Esophagus (tissue), 2 donors: ENCODE measurements at regions not wholly inside any gene's neighbourhood (a gene's known extent, or its start where the extent isn't known, plus 50 kb on each side); places are given as distances from the start of the nearest gene placed in this dataset.

Source experiments
- H3K27ac ChIP-seq, 2 donors: one replicate each; pipeline ENCODE4 v1.5.1; 2013; ENCODE audit warnings: low read depth in 2 of 2, mild to moderate bottlenecking in 2 of 2, inconsistent platforms in 1 of 2, low read length in 1 of 2, moderate library complexity in 1 of 2
- H3K27me3 ChIP-seq, 2 donors: one replicate each; pipeline ENCODE4 v1.6.1; 2013; ENCODE audit warnings: low read length in 2 of 2, control low read depth in 1 of 2, mild to moderate bottlenecking in 1 of 2; ENCODE audit not compliant: insufficient read depth in 2 of 2, control insufficient read depth in 1 of 2
- H3K36me3 ChIP-seq, 2 donors: one replicate each; pipeline ENCODE4 v1.6.1; 2013; ENCODE audit warnings: low read length in 1 of 2; ENCODE audit not compliant: control insufficient read depth in 2 of 2, insufficient read depth in 2 of 2
- H3K4me1 ChIP-seq, 2 donors: one replicate each; pipeline ENCODE4 v1.6.1; 2013; ENCODE audit warnings: low read length in 1 of 2; ENCODE audit not compliant: control insufficient read depth in 2 of 2, insufficient read depth in 2 of 2
- H3K4me3 ChIP-seq, 2 donors: one replicate each; pipeline ENCODE4 v1.5.1; 2013; ENCODE audit warnings: low read length in 2 of 2, mild to moderate bottlenecking in 2 of 2, low read depth in 1 of 2, moderate library complexity in 1 of 2
- H3K9me3 ChIP-seq, 2 donors: one replicate each; pipeline ENCODE4 v1.6.1; 2013; ENCODE audit warnings: mild to moderate bottlenecking in 2 of 2, low read depth in 1 of 2, low read length in 1 of 2, moderate library complexity in 1 of 2; ENCODE audit not compliant: control insufficient read depth in 2 of 2, insufficient read depth in 1 of 2
- WGBS, 2 donors: extraction: QIAGEN DNeasy Blood & Tissue Kit; methylation state at CpG; one replicate each; pipeline ENCODE4 v1.1.7; 2013; 5-methylcytosine and 5-hydroxymethylcytosine counted together
- donor health status: healthy with polysubstance abuse.
- donor health status: Bipolar disorder and iron deficiency.

DNA sequence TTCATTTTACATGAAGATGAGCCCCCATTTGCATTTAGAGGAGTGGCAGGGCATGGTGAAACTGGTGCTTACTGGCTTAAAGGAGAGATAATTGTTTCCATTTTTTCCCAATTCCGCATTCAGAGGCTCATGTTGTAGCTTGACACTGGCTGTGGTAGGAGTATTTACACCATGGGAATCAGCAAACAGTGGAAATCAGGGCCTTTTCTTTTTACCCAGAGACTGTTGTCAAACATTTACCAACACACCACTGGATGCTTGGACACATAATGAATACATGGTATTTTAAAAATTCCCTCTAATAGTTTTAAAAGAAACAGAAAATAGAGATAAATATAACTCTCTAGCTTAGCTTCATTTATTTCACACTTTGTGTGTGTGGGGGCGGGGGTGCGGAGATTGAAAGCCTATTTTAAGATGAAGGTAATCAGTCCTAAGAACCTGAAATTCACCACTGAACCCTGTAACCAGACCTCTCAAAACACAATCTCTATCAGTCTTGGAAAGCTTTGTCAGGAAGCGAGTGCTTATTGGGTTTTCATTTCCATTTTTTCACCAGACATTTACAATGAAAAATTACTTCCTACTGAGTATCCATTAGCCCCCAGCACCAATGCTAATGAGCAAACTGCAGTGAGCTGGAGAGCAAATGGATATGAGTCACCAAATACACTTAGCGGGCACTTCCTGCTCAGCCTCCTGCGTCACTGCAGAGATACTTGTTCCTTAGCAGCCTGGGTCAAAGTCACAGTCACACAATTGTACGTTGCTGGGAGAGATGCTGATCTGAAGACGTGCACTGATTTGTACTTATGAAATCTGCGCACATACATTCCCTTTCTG is 532.0 kb downstream of the BCKDHB start:
- 42 to 45% methylated on average over 9 of the region's 9 CpGs for WGBS, 2 donors
- Histone ChIP-seq H3K27ac (no peak overlapping the region), H3K27me3 (no peaks in the 10 kb centered on the region), H3K36me3 (no peaks in the 10 kb centered on the region), H3K4me3 (no peak overlapping the region), H3K4me1 (no peaks in the 10 kb centered on the region), H3K9me3 (no peaks in the 10 kb centered on the region)

DNA sequence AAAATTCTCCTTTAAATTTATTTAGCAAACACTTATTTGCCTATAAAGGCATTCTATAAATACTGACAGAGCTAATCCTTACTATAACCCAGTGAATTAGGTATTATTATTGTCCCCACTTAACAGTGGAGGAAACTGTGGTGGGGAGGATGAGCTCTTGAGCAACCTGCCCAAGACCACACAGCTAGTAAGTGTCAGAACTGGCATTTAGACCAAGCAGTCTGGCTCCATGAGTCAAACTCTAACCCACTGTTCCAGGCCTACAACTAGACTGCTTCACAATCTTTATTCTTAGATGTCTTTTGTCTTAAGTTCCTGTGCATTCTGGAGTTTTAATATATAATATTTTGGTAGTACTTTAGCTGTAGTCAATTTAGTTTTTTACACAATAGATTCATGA is 530.8 kb downstream of the BCKDHB start:
- H3K27ac ChIP-seq = no peak overlapping the region
- no peaks in the 10 kb centered on the region for H3K27me3 ChIP-seq
- no peaks in the 10 kb centered on the region for H3K4me1 ChIP-seq
- no peak overlapping the region for H3K4me3 ChIP-seq
- no peaks in the 10 kb centered on the region for H3K9me3 ChIP-seq
- H3K36me3 ChIP-seq = no peaks in the 10 kb centered on the region

DNA sequence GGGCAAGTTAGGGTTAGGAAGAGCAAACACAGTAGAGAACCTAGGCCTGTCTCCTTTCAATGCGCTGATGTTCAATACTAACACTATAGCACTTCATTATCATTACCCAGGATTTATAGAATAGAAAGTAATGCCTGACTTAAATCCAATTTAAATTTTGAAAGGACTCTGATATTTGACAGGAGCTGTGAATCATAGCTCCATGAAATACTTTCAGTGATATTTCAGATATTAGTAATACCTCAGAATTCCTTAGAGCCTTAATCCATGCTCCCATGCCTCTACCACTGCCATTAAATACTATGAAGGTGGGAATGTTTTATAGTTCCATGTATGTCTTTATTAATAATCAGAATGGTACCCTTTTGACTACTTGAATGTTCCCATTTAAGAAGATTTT is 530.2 kb downstream of the BCKDHB start:
- Histone ChIP-seq H3K4me1 (no peaks in the 10 kb centered on the region), H3K4me3 (no peak overlapping the region), H3K9me3 (no peaks in the 10 kb centered on the region), H3K27me3 (no peaks in the 10 kb centered on the region), H3K36me3 (no peaks in the 10 kb centered on the region), H3K27ac (no peak overlapping the region)
- WGBS, 2 donors = 98 to 100% methylated on average over 1 of the region's 1 CpG

DNA sequence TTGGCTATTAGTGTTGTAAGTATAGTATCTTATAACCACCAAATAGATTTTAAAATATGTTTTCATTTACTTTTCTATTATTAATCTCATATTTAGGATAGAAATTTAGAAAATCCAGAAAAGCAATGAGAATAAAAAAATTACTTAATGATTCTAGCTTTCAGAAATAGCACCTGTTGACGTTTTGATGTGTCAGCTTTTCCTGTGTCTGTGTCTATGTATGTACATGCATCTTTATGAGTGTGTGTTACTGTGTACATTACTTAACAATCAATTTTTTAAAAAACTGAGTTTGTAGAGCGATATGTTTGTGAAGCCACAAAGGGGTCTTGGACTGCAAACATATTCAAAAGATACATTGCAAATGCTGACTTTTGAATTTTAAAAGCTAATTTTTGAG is 526.9 kb downstream of the BCKDHB start:
- H3K9me3 ChIP-seq = no peaks in the 10 kb centered on the region
- 26 to 43% methylated on average over 2 of the region's 2 CpGs for WGBS, 2 donors
- no peak overlapping the region for H3K4me3 ChIP-seq
- no peaks in the 10 kb centered on the region for H3K4me1 ChIP-seq
- no peaks in the 10 kb centered on the region for H3K27me3 ChIP-seq
- no peaks in the 10 kb centered on the region for H3K36me3 ChIP-seq
- no peak overlapping the region for H3K27ac ChIP-seq

DNA sequence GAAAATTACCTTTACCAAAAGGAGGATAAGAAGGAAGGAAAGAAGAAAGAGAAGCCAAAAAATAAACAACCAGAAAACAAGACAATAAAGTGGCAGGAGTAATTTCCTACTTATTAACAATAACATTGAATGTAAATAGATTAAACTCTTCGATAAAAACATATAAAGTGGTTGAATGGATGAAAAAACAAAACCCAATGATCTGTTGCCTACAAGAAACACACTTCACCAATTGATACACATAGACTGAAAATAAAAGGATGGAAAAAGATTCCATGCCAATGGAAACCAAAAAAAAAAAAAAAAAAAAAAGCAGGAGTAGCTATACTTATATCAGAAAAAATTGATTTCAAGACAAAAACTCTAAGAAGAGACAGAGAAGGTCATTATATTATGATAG is 518.9 kb downstream of the BCKDHB start:
- Histone ChIP-seq H3K27ac (no peak overlapping the region), H3K36me3 (no peaks in the 10 kb centered on the region), H3K9me3 (peaks cover 0 to 2% of the 10 kb centered on the region in 2 donors), H3K4me1 (no peaks in the 10 kb centered on the region), H3K27me3 (no peaks in the 10 kb centered on the region), H3K4me3 (no peak overlapping the region)
- WGBS, 2 donors = 84 to 91% methylated on average over 1 of the region's 1 CpG

DNA sequence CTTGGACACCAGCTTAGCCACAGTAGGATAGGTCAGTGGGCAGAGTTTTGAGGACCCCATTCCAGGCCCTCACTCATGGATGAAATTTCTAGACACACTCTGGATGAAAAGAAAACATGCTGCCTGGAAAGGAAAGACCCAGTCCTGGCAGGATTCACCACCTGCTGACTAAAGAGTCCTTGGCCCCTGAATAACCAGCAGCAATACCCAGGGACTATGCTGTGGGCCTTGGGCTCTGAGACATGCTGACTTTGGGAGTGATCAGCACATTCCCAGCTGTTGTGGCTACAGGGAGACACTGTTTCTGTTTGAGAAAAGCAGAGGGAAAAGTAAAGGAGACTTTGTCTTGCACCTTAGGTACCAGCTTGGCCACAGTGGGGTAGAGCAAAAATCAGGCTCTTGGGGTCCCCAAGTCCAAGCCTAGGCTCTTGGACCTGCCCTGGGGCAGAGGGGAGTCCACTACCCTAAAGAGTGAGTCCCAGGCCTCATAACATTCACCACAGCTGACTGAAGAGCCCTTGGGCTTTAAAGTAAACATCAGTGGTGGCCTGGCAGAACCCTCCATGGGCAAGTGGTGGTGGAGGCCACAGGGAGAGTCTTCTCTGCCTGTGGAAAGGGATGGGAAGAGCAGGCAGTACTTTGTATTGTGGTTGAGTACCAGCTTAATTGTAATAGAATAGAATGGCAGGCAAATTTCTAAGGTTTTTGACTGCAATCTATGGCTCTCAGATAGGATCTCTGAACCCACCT is 516.8 kb downstream of the BCKDHB start:
- peaks cover 0 to 2% of the 10 kb centered on the region in 2 donors for H3K9me3 ChIP-seq
- no peaks in the 10 kb centered on the region for H3K4me1 ChIP-seq
- no peaks in the 10 kb centered on the region for H3K27me3 ChIP-seq
- H3K27ac ChIP-seq = no peak overlapping the region
- no peak overlapping the region for H3K4me3 ChIP-seq
- H3K36me3 ChIP-seq = no peaks in the 10 kb centered on the region

DNA sequence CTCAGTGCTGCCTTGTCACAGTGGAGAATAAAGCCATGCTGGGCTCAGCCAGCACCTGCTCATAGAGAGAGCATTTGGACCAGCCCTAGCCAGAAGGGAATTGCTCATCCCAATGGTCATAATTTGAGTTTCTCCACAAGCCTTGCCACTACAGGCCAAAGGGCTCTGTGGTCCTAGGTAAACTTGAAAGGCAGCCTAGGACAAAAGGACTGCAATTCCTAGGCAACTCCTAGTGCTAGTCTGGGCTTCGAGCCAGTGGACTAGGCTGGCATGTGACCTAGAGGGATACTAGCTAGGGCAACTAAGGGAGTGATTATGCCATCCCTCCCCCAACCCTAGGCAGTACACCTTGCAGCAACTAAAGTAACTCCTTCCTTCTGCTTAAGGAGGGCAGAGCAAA is 516.2 kb downstream of the BCKDHB start:
- H3K4me3 ChIP-seq = no peak overlapping the region
- 79 to 80% methylated on average over 1 of the region's 1 CpG for WGBS, 2 donors
- H3K27me3 ChIP-seq = no peaks in the 10 kb centered on the region
- peaks cover 0 to 2% of the 10 kb centered on the region in 2 donors for H3K9me3 ChIP-seq
- no peaks in the 10 kb centered on the region for H3K36me3 ChIP-seq
- no peak overlapping the region for H3K27ac ChIP-seq
- no peaks in the 10 kb centered on the region for H3K4me1 ChIP-seq

DNA sequence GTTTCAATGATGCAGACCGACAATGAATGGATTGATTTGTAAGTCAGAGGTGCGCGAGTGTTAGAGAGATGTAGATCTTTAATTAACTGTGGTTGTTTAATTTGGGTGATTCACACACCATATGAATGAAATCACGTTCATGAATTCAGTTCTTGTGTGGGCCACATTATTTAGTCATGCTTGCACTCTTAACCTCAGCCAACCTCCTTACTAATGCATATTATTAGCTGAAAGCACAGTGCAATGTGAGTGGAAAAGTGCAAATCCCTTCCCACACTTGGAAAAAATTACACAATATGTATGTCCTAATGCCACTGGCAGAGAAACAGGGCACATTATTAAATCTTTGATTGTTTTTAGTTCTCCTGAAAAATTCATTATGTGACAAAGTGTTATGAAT is 512.5 kb downstream of the BCKDHB start:
- no peak overlapping the region for H3K27ac ChIP-seq
- no peaks in the 10 kb centered on the region for H3K4me1 ChIP-seq
- 51 to 64% methylated on average over 4 of the region's 4 CpGs for WGBS, 2 donors
- no peaks in the 10 kb centered on the region for H3K36me3 ChIP-seq
- peaks cover 0 to 2% of the 10 kb centered on the region in 2 donors for H3K9me3 ChIP-seq
- H3K4me3 ChIP-seq = no peak overlapping the region
- no peaks in the 10 kb centered on the region for H3K27me3 ChIP-seq

DNA sequence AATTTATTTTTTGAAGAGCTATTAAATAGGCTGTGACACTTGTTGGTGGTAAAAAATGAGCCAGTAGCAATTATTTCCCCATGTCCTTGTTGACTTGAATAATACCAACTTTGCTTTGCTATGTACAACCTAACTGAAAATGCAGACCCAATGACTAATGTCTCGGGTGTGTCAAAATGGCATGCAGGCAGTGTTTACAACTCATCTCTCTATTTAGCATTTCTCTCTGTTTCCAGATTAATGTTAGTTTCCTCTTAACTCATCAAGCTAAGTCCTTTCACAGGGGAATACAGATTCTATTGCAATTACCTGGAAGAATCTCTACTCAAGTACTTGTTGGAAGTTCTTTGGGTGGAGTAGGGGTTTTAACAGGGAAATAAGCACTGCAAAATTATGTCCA is 504.4 kb downstream of the BCKDHB start:
- Histone ChIP-seq H3K36me3 (no peaks in the 10 kb centered on the region), H3K27me3 (no peaks in the 10 kb centered on the region), H3K27ac (no peak overlapping the region), H3K4me1 (no peaks in the 10 kb centered on the region), H3K9me3 (no peaks in the 10 kb centered on the region), H3K4me3 (no peak overlapping the region)
- WGBS, 2 donors = 59 to 69% methylated on average over 1 of the region's 1 CpG

DNA sequence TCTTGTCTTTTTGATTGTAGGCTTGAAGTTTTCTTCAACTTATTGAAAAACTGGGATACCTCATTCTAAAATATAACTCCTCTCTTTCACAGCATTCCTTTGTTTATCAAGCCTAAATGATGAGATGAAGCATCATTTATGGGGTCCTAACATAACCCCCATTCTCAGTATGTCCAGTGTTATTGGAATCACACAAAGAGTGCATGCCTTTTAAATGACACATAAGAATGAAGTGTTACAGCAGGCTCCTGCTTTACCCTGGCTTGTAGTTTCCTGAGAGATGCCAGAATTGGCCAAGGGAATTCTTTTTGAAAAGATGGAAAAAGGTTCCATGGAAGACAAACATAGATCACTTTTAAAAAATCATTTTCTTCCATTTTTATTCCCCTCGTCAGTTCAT is 502.4 kb downstream of the BCKDHB start:
- Histone ChIP-seq H3K4me3 (no peak overlapping the region), H3K4me1 (no peaks in the 10 kb centered on the region), H3K27ac (no peak overlapping the region), H3K9me3 (no peaks in the 10 kb centered on the region), H3K36me3 (no peaks in the 10 kb centered on the region), H3K27me3 (no peaks in the 10 kb centered on the region)
- 89 to 95% methylated on average over 1 of the region's 1 CpG for WGBS, 2 donors
